Hepatocyte (in vitro differentiated cells): ENCODE measurements at regions not wholly inside any gene's neighbourhood (a gene's known extent, or its start where the extent isn't known, plus 50 kb on each side); places are given as distances from the start of the nearest gene placed in this dataset.

Experiments used
- EZH2 ChIP-seq: fragments of 200-600 bp; sonication (generic); IDR thresholded peaks from 2 replicates; pipeline ENCODE4 v1.6.1; 2016; ENCODE audit warnings: antibody characterized with exemption, mild to moderate bottlenecking, borderline replicate concordance
- EZH2phosphoT487 ChIP-seq: fragments of 200-600 bp; sonication (generic); IDR thresholded peaks from one replicate; pipeline ENCODE4 v1.6.1; 2018; ENCODE audit warnings: antibody characterized with exemption, mild to moderate bottlenecking, low read depth, moderate library complexity; ENCODE audit not compliant: unreplicated experiment, severe bottlenecking
- TF ChIP-seq, protein P1 (sequence below): fragments of 200-600 bp; sonication (generic); IDR thresholded peaks from 2 replicates; pipeline ENCODE4 v1.5.1; 2016; ENCODE audit warnings: antibody characterized with exemption, mild to moderate bottlenecking; ENCODE audit not compliant: poor library complexity

DNA sequence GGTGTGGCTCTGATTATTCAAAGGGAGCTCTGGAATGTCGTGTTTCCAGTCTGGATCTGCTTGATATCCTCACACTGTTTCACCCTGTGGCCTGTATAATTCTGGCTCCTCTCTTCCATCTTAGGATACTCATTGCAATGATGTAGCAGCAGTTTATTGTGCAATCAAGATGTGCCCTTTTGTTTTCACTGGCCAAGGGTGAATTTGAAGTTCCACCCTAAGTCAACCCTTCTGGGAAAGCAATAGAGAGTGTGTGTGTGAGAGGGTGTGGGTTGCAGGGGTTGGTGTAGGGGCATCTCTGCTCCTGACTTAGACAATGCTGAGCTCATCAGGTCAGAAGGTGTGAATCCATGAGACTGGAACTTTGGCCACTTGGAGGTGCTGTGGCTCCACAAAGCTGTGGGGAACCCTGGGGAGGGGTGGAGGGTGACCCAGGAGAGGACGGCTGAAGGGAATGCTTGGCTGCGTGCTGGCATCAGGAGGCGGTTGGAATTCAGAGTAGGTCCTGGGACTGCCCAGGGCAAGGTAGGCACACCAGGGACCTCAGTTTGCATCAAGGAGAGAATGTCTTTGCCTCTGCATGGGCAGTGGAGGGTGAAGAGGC, 118.0 kb upstream of the PRSS58 start:
- TF ChIP-seq, protein P1, sequence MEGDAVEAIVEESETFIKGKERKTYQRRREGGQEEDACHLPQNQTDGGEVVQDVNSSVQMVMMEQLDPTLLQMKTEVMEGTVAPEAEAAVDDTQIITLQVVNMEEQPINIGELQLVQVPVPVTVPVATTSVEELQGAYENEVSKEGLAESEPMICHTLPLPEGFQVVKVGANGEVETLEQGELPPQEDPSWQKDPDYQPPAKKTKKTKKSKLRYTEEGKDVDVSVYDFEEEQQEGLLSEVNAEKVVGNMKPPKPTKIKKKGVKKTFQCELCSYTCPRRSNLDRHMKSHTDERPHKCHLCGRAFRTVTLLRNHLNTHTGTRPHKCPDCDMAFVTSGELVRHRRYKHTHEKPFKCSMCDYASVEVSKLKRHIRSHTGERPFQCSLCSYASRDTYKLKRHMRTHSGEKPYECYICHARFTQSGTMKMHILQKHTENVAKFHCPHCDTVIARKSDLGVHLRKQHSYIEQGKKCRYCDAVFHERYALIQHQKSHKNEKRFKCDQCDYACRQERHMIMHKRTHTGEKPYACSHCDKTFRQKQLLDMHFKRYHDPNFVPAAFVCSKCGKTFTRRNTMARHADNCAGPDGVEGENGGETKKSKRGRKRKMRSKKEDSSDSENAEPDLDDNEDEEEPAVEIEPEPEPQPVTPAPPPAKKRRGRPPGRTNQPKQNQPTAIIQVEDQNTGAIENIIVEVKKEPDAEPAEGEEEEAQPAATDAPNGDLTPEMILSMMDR, result peak; percentile 34
- TF ChIP-seq EZH2phosphoT487, result no peak
- no peak for TF ChIP-seq EZH2
